ENCODE measurements at regions not wholly inside any gene's neighbourhood (a gene's known extent, or its start where the extent isn't known, plus 50 kb on each side); places are given as distances from the start of the nearest gene placed in this dataset.

- Histone ChIP-seq H2AFZ (ENCODE audit: low read depth, low read length) (no peak overlapping the region), H3K4me3 (replicated peaks in 1 of 3; ENCODE audit: insufficient read depth in 1 of 3, low read depth in 1 of 3, low read length in 3 of 3) (no peak overlapping the region), H3K4me2 (ENCODE audit: insufficient read depth, low read length) (no peak overlapping the region), H3K27ac (ENCODE audit: insufficient read depth, low read depth, low read length) (no peak overlapping the region), H4K20me1 (replicated peaks; ENCODE audit: control insufficient read depth, extremely low read depth, insufficient read depth, low read length) (no peaks in the 10 kb centered on the region), H3K9ac (replicated peaks; ENCODE audit: extremely low read depth, insufficient read depth, low read length) (no peak overlapping the region), H3K36me3 (ENCODE audit: control insufficient read depth in 2 of 2, extremely low read depth in 1 of 2, insufficient read depth in 2 of 2, low read length in 2 of 2) (no peaks in the 10 kb centered on the region), H3K4me1 (ENCODE audit: control insufficient read depth, extremely low read depth, insufficient read depth, low read length) (no peaks in the 10 kb centered on the region), H3K79me2 (ENCODE audit: control insufficient read depth, insufficient read depth, low read length) (no peaks in the 10 kb centered on the region), H3K9me3 (replicated peaks; ENCODE audit: control insufficient read depth, insufficient read depth, low read length) (no peaks in the 10 kb centered on the region), H3K27me3 (ENCODE audit: control insufficient read depth in 2 of 2, insufficient read depth in 2 of 2, low read length in 2 of 2) (no peaks in the 10 kb centered on the region), H3K9me1 (replicated peaks; ENCODE audit: control insufficient read depth, extremely low read depth, insufficient read depth, low read length) (no peaks in the 10 kb centered on the region)
- DNase-seq (ENCODE audit: low read depth, low spot score) (no peak), FAIRE-seq (no peak)
- TF ChIP-seq POLR2AphosphoS5 (IDR thresholded peaks at IDR 0.05; ENCODE audit: insufficient read depth, low read depth, low read length) = no peak
- no peak for TF ChIP-seq FOS (IDR thresholded peaks at IDR 0.05; ENCODE audit: borderline replicate concordance, insufficient read depth, low read length)
- TF ChIP-seq CTCF (IDR thresholded peaks at IDR 0.05; ENCODE audit: extremely low read depth in 1 of 2, insufficient read depth in 1 of 2, low read depth in 1 of 2, low read length in 2 of 2) = no peak
- TF ChIP-seq GATA2 (IDR thresholded peaks at IDR 0.05; ENCODE audit: insufficient read depth, insufficient read length, low read depth, low read length) = no peak
- no peak for TF ChIP-seq EZH2 (IDR thresholded peaks at IDR 0.05; ENCODE audit: borderline replicate concordance, low read depth, low read length, severe bottlenecking)
- no peak for TF ChIP-seq POLR2A (IDR thresholded peaks at IDR 0.05; ENCODE audit: low read depth, low read length)
- no peak for TF ChIP-seq MYC (IDR thresholded peaks at IDR 0.05; ENCODE audit: low read depth, low read length)
- intact Hi-C loops (cut with micrococcal nuclease) = no loop called here
- no TSS peak for BruUV-seq (replicated peaks)
- dilution Hi-C loops (cut with MboI; ENCODE audit: extremely low pct_ligation_motif_present, low sequenced_read_pairs) = no loop called here
- CTCF ChIA-PET = interaction anchor here (0.7 to 5.3 kb wide), 4 partner anchors 15 to 1369 kb away, joined by 3 to 85 read pairs (median 4); no protein-coding TSS in a partner anchor
- POLR2A ChIA-PET = no interaction called here
Observed at GRCh38 chr16:75801307-75801706, 75.0 kb upstream of the CPHXL start.

DNA sequence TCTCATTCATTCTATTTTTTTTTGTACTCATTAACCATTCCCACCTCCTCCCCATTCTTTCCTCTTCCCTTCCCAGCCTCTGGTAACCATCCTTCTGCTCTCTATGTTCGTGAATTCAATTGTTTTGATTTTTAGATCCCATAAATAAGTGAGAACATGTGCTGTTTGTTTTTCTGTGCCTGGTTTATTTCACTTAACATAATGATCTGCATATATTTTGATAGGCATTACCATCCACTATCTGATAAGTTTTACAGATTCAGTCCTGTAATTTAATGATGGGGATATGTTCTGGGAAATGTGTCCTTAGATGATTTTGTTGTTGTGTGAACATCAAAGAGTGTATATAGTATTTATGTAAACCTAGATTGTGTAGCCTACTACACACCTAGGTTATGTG lies 77.5 kb upstream of the CPHXL start:
- Histone ChIP-seq H3K9me3 (replicated peaks; ENCODE audit: control insufficient read depth, insufficient read depth, low read length) (no peaks in the 10 kb centered on the region), H3K9me1 (replicated peaks; ENCODE audit: control insufficient read depth, extremely low read depth, insufficient read depth, low read length) (no peaks in the 10 kb centered on the region), H3K27me3 (ENCODE audit: control insufficient read depth in 2 of 2, insufficient read depth in 2 of 2, low read length in 2 of 2) (no peaks in the 10 kb centered on the region), H3K27ac (ENCODE audit: insufficient read depth, low read depth, low read length) (no peak overlapping the region), H3K4me3 (replicated peaks in 1 of 3; ENCODE audit: insufficient read depth in 1 of 3, low read depth in 1 of 3, low read length in 3 of 3) (no peak overlapping the region), H3K4me2 (ENCODE audit: insufficient read depth, low read length) (no peak overlapping the region), H4K20me1 (replicated peaks; ENCODE audit: control insufficient read depth, extremely low read depth, insufficient read depth, low read length) (no peaks in the 10 kb centered on the region), H2AFZ (ENCODE audit: low read depth, low read length) (no peak overlapping the region), H3K79me2 (ENCODE audit: control insufficient read depth, insufficient read depth, low read length) (no peaks in the 10 kb centered on the region), H3K4me1 (ENCODE audit: control insufficient read depth, extremely low read depth, insufficient read depth, low read length) (no peaks in the 10 kb centered on the region), H3K9ac (replicated peaks; ENCODE audit: extremely low read depth, insufficient read depth, low read length) (no peak overlapping the region), H3K36me3 (ENCODE audit: control insufficient read depth in 2 of 2, extremely low read depth in 1 of 2, insufficient read depth in 2 of 2, low read length in 2 of 2) (no peaks in the 10 kb centered on the region)
- ChIA-PET POLR2A (no interaction called here), CTCF (no interaction called here)
- DNase-seq (ENCODE audit: low read depth, low spot score) (no peak), FAIRE-seq (no peak)
- no TSS peak for BruUV-seq (replicated peaks)
- no peak for TF ChIP-seq MYC (IDR thresholded peaks at IDR 0.05; ENCODE audit: low read depth, low read length)
- TF ChIP-seq, protein P1, sequence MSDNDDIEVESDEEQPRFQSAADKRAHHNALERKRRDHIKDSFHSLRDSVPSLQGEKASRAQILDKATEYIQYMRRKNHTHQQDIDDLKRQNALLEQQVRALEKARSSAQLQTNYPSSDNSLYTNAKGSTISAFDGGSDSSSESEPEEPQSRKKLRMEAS (IDR thresholded peaks at IDR 0.05; ENCODE audit: insufficient read depth, insufficient read length) = no peak
- TF ChIP-seq JUN (IDR thresholded peaks at IDR 0.05; ENCODE audit: borderline replicate concordance, insufficient read depth, insufficient read length, low read depth) = no peak
- TF ChIP-seq FOS (IDR thresholded peaks at IDR 0.05; ENCODE audit: borderline replicate concordance, insufficient read depth, low read length) = no peak
- TF ChIP-seq POLR2AphosphoS5 (IDR thresholded peaks at IDR 0.05; ENCODE audit: insufficient read depth, low read depth, low read length) = no peak
- intact Hi-C loops (cut with micrococcal nuclease) (no loop called here), dilution Hi-C loops (cut with MboI; ENCODE audit: extremely low pct_ligation_motif_present, low sequenced_read_pairs) (no loop called here)

Measured in endothelial cell of umbilical vein (primary cell).